ENCODE measurements at regions not wholly inside any gene's neighbourhood (a gene's known extent, or its start where the extent isn't known, plus 50 kb on each side); places are given as distances from the start of the nearest gene placed in this dataset.

DNA sequence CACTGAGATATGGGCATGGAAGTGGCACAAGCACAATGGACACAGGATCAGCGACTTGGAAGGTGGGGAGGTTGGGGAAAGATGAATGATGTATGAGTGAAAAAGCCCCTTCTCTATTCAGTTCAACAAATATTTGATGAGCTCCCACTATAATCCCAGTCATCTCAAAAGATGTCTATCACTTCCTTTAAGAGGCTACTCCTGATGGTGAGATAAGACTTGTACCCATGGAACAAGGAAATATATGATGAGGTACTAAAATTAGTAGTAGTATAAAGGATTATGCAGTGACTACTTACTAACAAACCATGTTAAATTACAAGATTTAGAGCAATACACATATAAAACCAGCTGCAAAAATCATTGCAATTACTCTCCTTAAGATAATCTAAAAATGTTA is 107.8 kb upstream of the COL5A2 start:
- 50 to 68% methylated on average over 1 of the region's 1 CpG for WGBS, 2 donors
- Histone ChIP-seq H3K27ac (ENCODE audit: low read depth in 2 of 2, low read length in 1 of 2) (no peak overlapping the region), H3K4me3 (ENCODE audit: low read depth in 1 of 2, low read length in 2 of 2) (no peak overlapping the region)

DNA sequence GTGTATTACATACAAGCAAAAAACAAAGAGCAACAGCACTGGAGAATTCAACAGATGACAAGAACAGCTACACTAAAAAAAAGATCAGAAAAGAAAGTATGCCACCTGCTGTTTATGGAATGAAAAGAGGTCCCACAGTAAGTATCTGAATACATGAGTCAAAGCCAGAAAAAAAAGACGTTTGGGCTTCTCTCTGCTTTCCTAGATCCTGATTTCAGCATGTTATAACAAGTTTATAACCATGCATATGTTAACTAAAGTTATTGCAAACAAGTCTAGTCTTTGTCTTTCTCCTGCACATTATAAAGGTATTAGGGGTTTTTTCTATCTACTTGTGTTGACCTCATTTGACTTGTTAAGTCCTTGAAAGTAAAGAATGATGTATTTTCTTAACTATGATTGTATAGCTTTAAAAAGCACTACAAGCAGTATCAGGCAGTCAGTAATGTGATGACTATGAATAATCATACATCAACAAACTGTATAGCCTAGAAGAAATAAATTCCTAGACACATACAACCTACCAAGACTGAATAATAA is 108.5 kb upstream of the COL5A2 start:
- 0 to 3% methylated on average over 1 of the region's 1 CpG for WGBS, 2 donors
- Histone ChIP-seq H3K36me3 (ENCODE audit: control insufficient read depth in 2 of 2, insufficient read depth in 2 of 2, low read length in 1 of 2) (no peaks in the 10 kb centered on the region), H3K9me3 (ENCODE audit: control insufficient read depth in 2 of 2, insufficient read depth in 1 of 2, low read depth in 1 of 2, low read length in 1 of 2) (no peaks in the 10 kb centered on the region), H3K27me3 (ENCODE audit: control insufficient read depth in 1 of 2, insufficient read depth in 2 of 2, low read length in 2 of 2) (no peaks in the 10 kb centered on the region), H3K4me3 (ENCODE audit: low read depth in 1 of 2, low read length in 2 of 2) (no peak overlapping the region), H3K4me1 (ENCODE audit: control insufficient read depth in 2 of 2, insufficient read depth in 2 of 2, low read length in 1 of 2) (no peaks in the 10 kb centered on the region), H3K27ac (ENCODE audit: low read depth in 2 of 2, low read length in 1 of 2) (no peak overlapping the region)

More for the DNA sequence above, 107.8 kb upstream of the COL5A2 start:
- H3K9me3 ChIP-seq (ENCODE audit: control insufficient read depth in 2 of 2, insufficient read depth in 1 of 2, low read depth in 1 of 2, low read length in 1 of 2): no peaks in the 10 kb centered on the region
- no peaks in the 10 kb centered on the region for H3K36me3 ChIP-seq (ENCODE audit: control insufficient read depth in 2 of 2, insufficient read depth in 2 of 2, low read length in 1 of 2)
- no peaks in the 10 kb centered on the region for H3K27me3 ChIP-seq (ENCODE audit: control insufficient read depth in 1 of 2, insufficient read depth in 2 of 2, low read length in 2 of 2)
- no peaks in the 10 kb centered on the region for H3K4me1 ChIP-seq (ENCODE audit: control insufficient read depth in 2 of 2, insufficient read depth in 2 of 2, low read length in 1 of 2)

DNA sequence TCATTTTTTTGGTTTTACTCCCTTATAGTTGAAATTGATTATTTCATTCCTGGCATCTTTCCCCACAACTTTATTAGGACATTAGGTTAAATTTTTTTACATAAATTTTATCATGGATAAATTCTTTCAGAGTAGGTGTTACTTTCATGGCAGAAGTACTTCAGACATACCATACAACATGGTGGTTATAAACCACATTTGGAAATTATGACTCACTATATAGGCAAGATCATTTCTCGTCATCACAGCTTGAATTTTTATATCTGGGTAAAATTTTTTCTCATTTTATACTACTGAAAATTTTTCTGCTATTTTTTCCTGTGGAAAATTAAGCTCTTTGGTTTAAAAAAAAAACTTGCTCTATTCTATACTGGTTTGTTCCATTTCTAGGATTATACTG is 111.9 kb upstream of the COL5A2 start:
- H3K27ac ChIP-seq (ENCODE audit: low read depth in 2 of 2, low read length in 1 of 2): no peak overlapping the region
- H3K9me3 ChIP-seq (ENCODE audit: control insufficient read depth in 2 of 2, insufficient read depth in 1 of 2, low read depth in 1 of 2, low read length in 1 of 2): no peaks in the 10 kb centered on the region
- WGBS, 2 donors: 80 to 87% methylated on average over 1 of the region's 1 CpG
- H3K4me1 ChIP-seq (ENCODE audit: control insufficient read depth in 2 of 2, insufficient read depth in 2 of 2, low read length in 1 of 2): no peaks in the 10 kb centered on the region
- no peaks in the 10 kb centered on the region for H3K36me3 ChIP-seq (ENCODE audit: control insufficient read depth in 2 of 2, insufficient read depth in 2 of 2, low read length in 1 of 2)
- H3K4me3 ChIP-seq (ENCODE audit: low read depth in 1 of 2, low read length in 2 of 2): no peak overlapping the region
- no peaks in the 10 kb centered on the region for H3K27me3 ChIP-seq (ENCODE audit: control insufficient read depth in 1 of 2, insufficient read depth in 2 of 2, low read length in 2 of 2)

DNA sequence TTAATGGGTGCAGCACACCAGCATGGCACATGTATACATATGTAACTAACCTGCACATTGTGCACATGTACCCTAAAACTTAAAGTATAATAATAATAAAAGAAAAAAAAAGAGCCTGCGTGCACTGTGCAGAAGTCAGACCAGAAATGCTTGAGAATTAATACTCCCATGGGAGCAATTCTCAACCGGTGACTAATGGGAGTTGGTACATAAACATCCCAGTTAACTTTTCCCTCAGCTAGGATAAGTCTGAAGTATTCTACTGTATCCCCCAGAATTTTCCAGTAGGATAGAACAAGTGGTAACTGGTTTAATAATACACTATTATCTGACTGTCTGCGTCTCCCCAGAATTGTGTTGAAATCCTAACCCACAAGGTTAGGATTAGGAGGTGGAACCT is 113.6 kb upstream of the COL5A2 start:
- no peaks in the 10 kb centered on the region for H3K36me3 ChIP-seq (ENCODE audit: control insufficient read depth in 2 of 2, insufficient read depth in 2 of 2, low read length in 1 of 2)
- no peak overlapping the region for H3K27ac ChIP-seq (ENCODE audit: low read depth in 2 of 2, low read length in 1 of 2)
- no peaks in the 10 kb centered on the region for H3K4me1 ChIP-seq (ENCODE audit: control insufficient read depth in 2 of 2, insufficient read depth in 2 of 2, low read length in 1 of 2)
- 85 to 90% methylated on average over 3 of the region's 3 CpGs for WGBS, 2 donors
- no peak overlapping the region for H3K4me3 ChIP-seq (ENCODE audit: low read depth in 1 of 2, low read length in 2 of 2)
- H3K9me3 ChIP-seq (ENCODE audit: control insufficient read depth in 2 of 2, insufficient read depth in 1 of 2, low read depth in 1 of 2, low read length in 1 of 2): no peaks in the 10 kb centered on the region
- no peaks in the 10 kb centered on the region for H3K27me3 ChIP-seq (ENCODE audit: control insufficient read depth in 1 of 2, insufficient read depth in 2 of 2, low read length in 2 of 2)

DNA sequence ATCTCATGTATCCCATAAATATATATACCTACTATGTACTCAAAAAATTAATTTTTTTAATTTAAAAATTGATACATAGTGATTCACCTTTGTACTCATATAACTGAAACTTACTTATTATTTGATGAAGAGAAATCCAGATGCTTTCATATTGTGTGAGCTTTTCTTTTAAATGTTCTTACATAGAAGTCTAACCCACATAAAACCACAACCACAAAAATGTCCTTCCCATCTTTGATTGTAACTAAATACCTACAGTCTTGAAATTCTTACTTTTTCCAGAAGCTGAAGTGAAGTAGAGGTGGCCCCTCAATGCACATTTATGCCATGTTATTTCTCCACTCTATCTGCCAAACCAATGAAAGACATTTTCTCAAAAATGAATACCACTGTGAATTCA is 117.9 kb upstream of the COL5A2 start:
- Histone ChIP-seq H3K9me3 (ENCODE audit: control insufficient read depth in 2 of 2, insufficient read depth in 1 of 2, low read depth in 1 of 2, low read length in 1 of 2) (no peaks in the 10 kb centered on the region), H3K36me3 (ENCODE audit: control insufficient read depth in 2 of 2, insufficient read depth in 2 of 2, low read length in 1 of 2) (no peaks in the 10 kb centered on the region), H3K4me1 (ENCODE audit: control insufficient read depth in 2 of 2, insufficient read depth in 2 of 2, low read length in 1 of 2) (no peaks in the 10 kb centered on the region), H3K27ac (ENCODE audit: low read depth in 2 of 2, low read length in 1 of 2) (no peak overlapping the region), H3K4me3 (ENCODE audit: low read depth in 1 of 2, low read length in 2 of 2) (no peak overlapping the region), H3K27me3 (ENCODE audit: control insufficient read depth in 1 of 2, insufficient read depth in 2 of 2, low read length in 2 of 2) (no peaks in the 10 kb centered on the region)

DNA sequence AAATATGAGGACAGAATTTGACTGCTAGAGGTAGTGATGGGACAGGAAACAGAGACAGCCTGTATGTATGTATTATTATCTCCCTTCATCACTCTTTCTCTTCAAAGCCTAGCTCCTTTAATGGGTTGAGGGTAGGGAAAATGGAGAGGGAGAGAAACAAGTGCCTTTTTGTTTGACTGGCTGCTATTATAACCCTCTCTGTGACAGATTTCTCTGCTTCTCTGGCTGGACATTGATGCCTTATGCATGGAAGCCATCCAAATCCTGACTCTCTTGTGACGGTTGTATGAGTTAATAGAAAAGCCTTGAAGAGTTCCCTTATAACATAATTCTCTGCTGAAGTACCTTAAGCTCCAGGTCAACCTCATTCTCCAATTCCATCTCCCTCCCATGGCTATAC is 118.5 kb upstream of the COL5A2 start:
- no peaks in the 10 kb centered on the region for H3K36me3 ChIP-seq (ENCODE audit: control insufficient read depth in 2 of 2, insufficient read depth in 2 of 2, low read length in 1 of 2)

DNA sequence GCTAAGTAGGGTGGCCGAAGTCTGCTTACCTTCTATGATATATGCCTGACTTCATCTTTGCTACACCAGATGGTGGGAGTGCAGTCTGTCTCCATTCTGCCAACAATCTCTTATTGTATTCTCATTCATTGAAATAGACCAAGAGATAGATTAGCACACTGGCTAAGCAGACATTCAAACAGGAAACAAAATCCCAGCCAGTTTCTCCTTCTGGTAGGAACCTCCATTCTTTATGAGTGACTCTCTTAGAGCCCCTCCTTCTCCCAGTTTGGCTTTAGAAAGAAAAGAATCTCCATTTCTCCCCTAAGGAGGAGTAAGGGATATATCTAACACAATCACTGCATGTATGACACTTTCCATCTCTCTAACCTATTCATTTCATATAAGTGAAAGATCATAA is 118.9 kb upstream of the COL5A2 start:
- WGBS, 2 donors: 84 to 95% methylated on average over 1 of the region's 1 CpG
- no peak overlapping the region for H3K27ac ChIP-seq (ENCODE audit: low read depth in 2 of 2, low read length in 1 of 2)
- no peaks in the 10 kb centered on the region for H3K4me1 ChIP-seq (ENCODE audit: control insufficient read depth in 2 of 2, insufficient read depth in 2 of 2, low read length in 1 of 2)
- H3K27me3 ChIP-seq (ENCODE audit: control insufficient read depth in 1 of 2, insufficient read depth in 2 of 2, low read length in 2 of 2): no peaks in the 10 kb centered on the region
- no peaks in the 10 kb centered on the region for H3K36me3 ChIP-seq (ENCODE audit: control insufficient read depth in 2 of 2, insufficient read depth in 2 of 2, low read length in 1 of 2)
- no peak overlapping the region for H3K4me3 ChIP-seq (ENCODE audit: low read depth in 1 of 2, low read length in 2 of 2)
- H3K9me3 ChIP-seq (ENCODE audit: control insufficient read depth in 2 of 2, insufficient read depth in 1 of 2, low read depth in 1 of 2, low read length in 1 of 2): no peaks in the 10 kb centered on the region

More for the DNA sequence above, 118.5 kb upstream of the COL5A2 start:
- no peaks in the 10 kb centered on the region for H3K4me1 ChIP-seq (ENCODE audit: control insufficient read depth in 2 of 2, insufficient read depth in 2 of 2, low read length in 1 of 2)
- no peak overlapping the region for H3K4me3 ChIP-seq (ENCODE audit: low read depth in 1 of 2, low read length in 2 of 2)
- no peak overlapping the region for H3K27ac ChIP-seq (ENCODE audit: low read depth in 2 of 2, low read length in 1 of 2)
- no peaks in the 10 kb centered on the region for H3K27me3 ChIP-seq (ENCODE audit: control insufficient read depth in 1 of 2, insufficient read depth in 2 of 2, low read length in 2 of 2)
- 58 to 60% methylated on average over 1 of the region's 1 CpG for WGBS, 2 donors
- H3K9me3 ChIP-seq (ENCODE audit: control insufficient read depth in 2 of 2, insufficient read depth in 1 of 2, low read depth in 1 of 2, low read length in 1 of 2): no peaks in the 10 kb centered on the region

DNA sequence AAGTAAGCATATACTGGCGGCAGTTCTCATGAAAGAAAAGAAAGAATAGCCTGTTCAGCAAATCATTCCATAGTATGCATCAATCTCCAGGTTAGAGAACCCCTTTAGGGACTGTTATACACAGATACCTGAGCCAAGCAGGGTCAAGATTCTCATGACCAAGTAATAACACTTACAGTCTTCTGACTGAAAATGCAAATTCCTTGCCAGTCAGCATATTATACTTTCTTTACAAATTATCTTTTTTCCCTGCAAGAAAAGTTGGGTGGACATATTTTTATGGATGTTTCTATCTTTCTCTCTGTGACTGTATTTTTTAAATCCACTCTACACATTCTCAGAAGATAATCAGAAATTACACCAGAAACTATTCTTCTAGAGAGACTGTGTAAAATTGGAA is 120.4 kb upstream of the COL5A2 start:
- Histone ChIP-seq H3K27ac (ENCODE audit: low read depth in 2 of 2, low read length in 1 of 2) (no peak overlapping the region), H3K27me3 (ENCODE audit: control insufficient read depth in 1 of 2, insufficient read depth in 2 of 2, low read length in 2 of 2) (no peaks in the 10 kb centered on the region), H3K9me3 (ENCODE audit: control insufficient read depth in 2 of 2, insufficient read depth in 1 of 2, low read depth in 1 of 2, low read length in 1 of 2) (no peaks in the 10 kb centered on the region), H3K4me3 (ENCODE audit: low read depth in 1 of 2, low read length in 2 of 2) (no peak overlapping the region), H3K36me3 (ENCODE audit: control insufficient read depth in 2 of 2, insufficient read depth in 2 of 2, low read length in 1 of 2) (no peaks in the 10 kb centered on the region), H3K4me1 (ENCODE audit: control insufficient read depth in 2 of 2, insufficient read depth in 2 of 2, low read length in 1 of 2) (no peaks in the 10 kb centered on the region)
- WGBS, 2 donors: 80 to 86% methylated on average over 1 of the region's 1 CpG

DNA sequence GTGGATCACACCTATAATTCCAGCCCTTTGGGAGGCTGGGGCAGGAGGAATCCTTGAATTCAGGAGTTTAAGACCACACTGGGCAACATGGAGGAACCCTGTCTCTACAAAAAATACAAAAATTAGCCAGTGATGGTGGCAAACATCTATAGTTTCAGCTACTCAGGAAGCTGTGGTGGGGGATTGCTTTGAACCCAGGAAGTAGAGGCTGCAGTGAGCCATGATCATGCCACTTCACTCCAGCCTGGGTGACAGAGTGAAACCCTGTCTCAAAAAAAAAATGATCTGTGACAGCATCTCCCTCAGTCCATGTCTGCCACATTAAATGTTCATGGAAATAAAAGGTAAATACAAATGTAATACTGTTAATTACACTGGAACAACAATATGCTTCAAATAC is 121.4 kb upstream of the COL5A2 start:
- Histone ChIP-seq H3K4me3 (ENCODE audit: low read depth in 1 of 2, low read length in 2 of 2) (no peak overlapping the region), H3K4me1 (ENCODE audit: control insufficient read depth in 2 of 2, insufficient read depth in 2 of 2, low read length in 1 of 2) (no peaks in the 10 kb centered on the region), H3K36me3 (ENCODE audit: control insufficient read depth in 2 of 2, insufficient read depth in 2 of 2, low read length in 1 of 2) (no peaks in the 10 kb centered on the region), H3K27me3 (ENCODE audit: control insufficient read depth in 1 of 2, insufficient read depth in 2 of 2, low read length in 2 of 2) (no peaks in the 10 kb centered on the region), H3K9me3 (ENCODE audit: control insufficient read depth in 2 of 2, insufficient read depth in 1 of 2, low read depth in 1 of 2, low read length in 1 of 2) (no peaks in the 10 kb centered on the region), H3K27ac (ENCODE audit: low read depth in 2 of 2, low read length in 1 of 2) (no peak overlapping the region)

DNA sequence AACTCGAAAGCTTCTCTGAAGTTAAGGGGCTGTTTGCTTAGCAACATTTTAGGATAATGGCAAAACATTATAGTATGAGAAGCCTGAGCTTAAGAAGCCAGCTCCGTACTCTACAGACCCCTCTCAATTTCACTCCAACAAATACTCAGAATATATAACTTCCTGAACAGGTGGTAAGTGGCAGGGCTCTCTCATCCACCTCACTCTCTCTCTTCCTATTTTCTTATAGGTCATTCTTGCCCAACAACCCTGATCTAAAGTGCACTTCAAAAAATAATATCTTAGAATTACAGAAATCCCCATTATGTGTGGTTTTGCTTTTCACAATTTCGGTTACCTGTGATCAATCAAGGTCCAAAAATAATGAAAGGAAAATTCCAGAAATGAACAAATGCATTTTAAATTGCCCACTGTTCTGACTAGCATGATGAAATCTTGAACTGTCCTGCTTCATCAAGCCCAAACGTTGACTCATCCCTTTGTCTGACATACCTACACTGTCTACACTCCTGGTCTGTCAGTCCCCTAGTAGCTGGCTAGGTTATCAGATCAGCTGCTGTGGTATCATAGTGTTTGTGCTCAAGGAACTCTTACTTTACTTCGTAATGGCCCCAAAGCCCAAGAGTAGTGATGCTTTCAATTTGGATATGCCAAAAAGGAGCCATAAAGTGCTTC is 122.8 kb upstream of the COL5A2 start:
- Histone ChIP-seq H3K27me3 (ENCODE audit: control insufficient read depth in 1 of 2, insufficient read depth in 2 of 2, low read length in 2 of 2) (no peaks in the 10 kb centered on the region), H3K27ac (ENCODE audit: low read depth in 2 of 2, low read length in 1 of 2) (no peak overlapping the region), H3K4me3 (ENCODE audit: low read depth in 1 of 2, low read length in 2 of 2) (no peak overlapping the region), H3K36me3 (ENCODE audit: control insufficient read depth in 2 of 2, insufficient read depth in 2 of 2, low read length in 1 of 2) (no peaks in the 10 kb centered on the region), H3K4me1 (ENCODE audit: control insufficient read depth in 2 of 2, insufficient read depth in 2 of 2, low read length in 1 of 2) (no peaks in the 10 kb centered on the region), H3K9me3 (ENCODE audit: control insufficient read depth in 2 of 2, insufficient read depth in 1 of 2, low read depth in 1 of 2, low read length in 1 of 2) (no peaks in the 10 kb centered on the region)
- 74 to 76% methylated on average over 5 of the region's 5 CpGs for WGBS, 2 donors

All from esophagus (tissue), 2 donors.